ENCODE measurements at regions not wholly inside any gene's neighbourhood (a gene's known extent, or its start where the extent isn't known, plus 50 kb on each side); places are given as distances from the start of the nearest gene placed in this dataset.

DNA sequence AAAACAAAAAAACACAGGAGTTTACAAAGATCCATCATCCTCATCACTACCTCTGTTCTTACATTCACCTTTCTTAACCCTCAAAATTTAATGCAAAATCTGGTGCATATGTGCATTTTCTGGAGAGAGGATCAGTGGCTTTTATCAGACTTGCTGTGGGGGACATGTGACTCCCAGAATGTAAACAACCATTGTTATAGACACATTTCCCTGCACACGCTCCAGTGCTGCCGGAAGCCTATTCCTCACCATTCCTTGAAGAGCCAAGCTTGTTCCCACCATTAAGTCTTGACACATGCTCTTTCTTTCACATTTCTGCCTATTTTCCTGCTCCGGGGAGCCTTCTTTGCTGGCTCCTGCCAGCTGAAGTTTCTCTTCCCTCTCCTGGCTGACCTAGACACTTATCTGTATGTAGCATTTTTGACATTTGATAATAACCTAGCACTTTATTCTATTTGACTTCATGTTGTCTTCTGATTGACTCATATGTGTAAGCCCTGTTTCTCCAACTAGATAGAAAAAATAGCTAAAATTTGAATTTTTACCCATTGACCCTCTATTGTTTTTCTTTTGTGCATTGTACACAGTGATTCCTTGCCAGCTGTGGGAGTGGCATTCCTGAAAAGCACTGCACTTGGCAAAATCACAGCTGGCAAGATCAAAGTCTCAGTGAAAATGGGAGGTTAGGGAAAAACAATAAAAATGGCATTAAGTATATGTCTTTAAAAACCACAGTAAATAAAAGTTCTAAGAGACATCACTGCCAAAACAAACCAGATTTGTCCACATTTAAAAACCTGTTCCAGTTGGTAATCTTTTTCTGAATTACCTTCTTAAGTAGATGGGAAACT lies 76.8 kb upstream of the CIBAR2 start:
- DNase-seq: no peak

DNA sequence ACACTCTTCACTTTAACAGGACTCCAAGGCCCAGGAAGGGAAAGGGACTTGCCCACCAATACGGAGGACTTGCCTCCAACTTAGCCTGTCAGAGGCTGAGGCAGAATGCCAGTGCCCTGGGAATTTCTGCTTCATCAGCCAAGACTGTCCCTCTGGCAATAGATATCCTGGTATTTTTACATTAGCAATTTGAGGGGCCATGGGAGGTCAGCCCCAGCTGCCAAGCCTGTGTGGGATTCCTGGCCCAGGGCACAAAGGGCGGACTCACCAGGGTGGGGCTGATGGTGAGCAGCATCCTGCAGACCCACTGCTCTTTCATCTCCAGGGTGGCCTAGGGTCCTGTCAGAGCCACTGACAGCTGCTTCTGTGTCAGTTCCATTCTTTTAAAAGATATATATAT lies 78.3 kb upstream of the CIBAR2 start:
- DNase-seq: no peak

- DNase-seq: no peak
These were observed 79.2 kb upstream of the CIBAR2 start for GRCh38 chr16:85191341-85191965.

DNA sequence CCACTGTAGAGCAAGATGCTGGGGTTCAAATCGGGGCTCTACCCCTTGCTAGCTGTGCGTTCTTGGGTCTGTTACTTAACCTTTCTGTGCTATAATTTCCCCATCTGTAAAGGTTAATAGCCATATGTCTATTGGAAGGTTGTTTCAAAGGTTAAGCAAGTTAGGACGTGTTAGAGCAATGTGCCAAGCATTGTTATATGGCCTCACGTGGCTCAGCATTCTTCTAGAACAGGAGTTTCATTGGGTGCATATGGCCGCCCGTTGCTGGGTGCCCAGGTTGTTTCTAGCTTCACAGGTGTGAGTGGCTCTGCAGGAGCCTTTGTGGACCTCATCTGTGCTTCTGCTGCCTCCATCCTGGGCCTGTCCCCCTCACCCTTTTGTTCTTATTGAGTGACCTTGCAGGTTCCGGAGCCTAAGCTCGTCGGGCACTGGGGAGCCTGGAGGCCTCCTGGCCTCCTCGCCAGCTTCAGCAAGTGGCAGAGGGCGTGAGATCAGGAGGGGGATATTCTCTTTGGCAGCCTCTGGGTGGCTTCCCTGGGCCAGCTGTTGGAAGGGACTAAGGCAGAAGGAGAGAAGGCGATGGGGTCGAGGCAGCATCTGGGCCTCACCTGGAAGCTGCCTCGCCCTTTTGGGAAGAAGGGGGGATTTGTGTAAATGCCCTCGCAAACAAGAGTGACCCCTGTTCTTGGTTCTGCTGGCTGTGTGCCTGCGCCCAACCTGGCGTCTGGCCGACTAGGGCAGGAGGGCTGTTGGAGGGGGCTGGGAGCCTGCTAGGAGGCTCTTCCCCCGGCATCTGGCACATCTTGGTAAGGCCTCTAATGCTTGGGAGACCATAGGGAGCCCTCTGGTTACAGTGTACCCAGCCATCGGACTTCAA lies 80.2 kb upstream of the CIBAR2 start:
- DNase-seq: no peak

GRCh38 chr16:85193115-85193493 lies 80.8 kb upstream of the CIBAR2 start:
- no peak for DNase-seq

DNA sequence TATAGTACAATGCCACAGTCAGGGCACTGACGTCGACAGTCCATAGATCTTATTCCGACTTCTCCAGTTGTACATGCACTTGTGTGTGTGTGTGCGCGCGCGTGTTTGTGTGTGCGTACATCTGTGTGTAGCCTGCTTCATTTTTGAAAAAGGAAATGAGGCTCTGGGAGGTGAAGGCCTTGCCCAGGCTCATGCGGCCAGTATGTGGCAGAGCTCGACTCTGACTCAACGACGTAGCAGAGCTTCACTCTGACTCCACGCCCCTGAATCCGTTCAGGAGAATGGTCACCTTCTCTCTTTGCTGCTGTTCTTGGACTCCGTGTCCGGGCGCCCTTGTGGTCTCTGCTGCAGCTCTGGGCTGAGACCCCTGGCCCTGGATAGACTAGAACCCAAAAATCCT lies 81.6 kb upstream of the CIBAR2 start:
- DNase-seq: no peak

GRCh38 chr16:85194307-85195270 lies 82.3 kb upstream of the CIBAR2 start:
- DNase-seq: no peak

DNA sequence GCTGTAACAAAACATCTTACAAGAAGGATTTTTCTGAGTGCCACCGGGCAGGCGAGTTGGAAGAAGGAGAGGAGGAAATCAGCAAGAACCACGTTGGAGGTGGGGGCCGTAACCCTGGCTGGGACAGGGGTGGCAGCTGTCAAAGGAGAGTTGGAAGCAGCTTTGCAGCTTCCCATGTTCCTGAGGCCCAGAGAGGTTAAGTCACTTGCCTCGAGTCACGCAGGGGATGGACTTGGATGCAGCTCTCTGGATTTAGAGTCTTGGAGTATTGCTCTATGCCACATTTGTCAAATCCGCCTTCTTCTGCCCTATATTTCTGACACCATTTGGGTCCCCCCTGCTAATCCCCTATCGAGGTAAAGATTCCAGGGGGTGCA lies 83.0 kb upstream of the CIBAR2 start:
- no peak for DNase-seq

- no peak for DNase-seq
These were observed 83.9 kb upstream of the CIBAR2 start for GRCh38 chr16:85195900-85196772.

DNA sequence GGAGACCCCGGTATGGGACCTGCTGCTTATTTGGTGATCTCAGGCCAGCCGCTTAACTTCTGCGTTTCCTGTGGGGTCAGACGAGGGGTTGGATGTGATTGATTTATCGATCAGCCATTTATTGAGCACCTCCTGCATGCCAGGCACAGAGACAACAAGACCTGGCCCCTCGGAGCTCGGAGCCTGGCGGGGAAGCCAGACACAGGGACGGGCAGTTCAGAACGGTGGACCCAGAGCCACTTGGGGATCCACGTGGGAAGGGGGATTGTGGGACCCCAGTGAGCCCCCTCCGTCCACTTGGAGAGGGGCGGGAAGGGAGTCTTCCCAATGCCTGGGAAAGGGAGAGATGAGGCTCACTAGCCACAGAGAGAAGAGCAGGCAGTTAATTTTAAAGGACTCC lies 84.7 kb upstream of the CIBAR2 start:
- DNase-seq: no peak

- DNase-seq: no peak
These were observed 85.6 kb upstream of the CIBAR2 start for GRCh38 chr16:85197611-85198566.

- no peak for DNase-seq
These were observed 86.9 kb upstream of the CIBAR2 start for GRCh38 chr16:85199069-85199725.

GRCh38 chr16:85199880-85200279 lies 87.6 kb upstream of the CIBAR2 start:
- no peak for DNase-seq

GRCh38 chr16:85200471-85201278 lies 88.4 kb upstream of the CIBAR2 start:
- no peak for DNase-seq

DNA sequence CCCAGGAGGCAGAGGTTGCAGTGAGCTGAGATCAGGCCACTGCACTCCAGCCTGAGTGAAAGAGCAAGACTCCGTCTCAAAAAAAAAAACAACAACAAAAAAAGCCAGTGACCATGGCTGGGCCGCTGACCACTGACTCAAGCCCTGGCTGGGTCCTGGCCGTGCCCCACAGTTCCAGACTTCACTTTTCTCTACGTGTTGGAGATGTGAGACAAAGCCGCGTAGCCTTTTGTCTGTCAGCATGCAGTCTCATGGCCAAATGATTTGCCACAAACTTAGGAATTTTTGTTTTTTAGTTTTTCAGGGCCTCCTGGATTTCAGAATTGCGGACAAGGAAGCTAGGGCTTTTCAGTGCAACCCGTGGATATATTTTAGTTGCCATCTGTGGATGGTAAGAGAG lies 89.3 kb upstream of the CIBAR2 start:
- no peak for DNase-seq

GRCh38 chr16:85202051-85202601 lies 89.9 kb upstream of the CIBAR2 start:
- no peak for DNase-seq

DNA sequence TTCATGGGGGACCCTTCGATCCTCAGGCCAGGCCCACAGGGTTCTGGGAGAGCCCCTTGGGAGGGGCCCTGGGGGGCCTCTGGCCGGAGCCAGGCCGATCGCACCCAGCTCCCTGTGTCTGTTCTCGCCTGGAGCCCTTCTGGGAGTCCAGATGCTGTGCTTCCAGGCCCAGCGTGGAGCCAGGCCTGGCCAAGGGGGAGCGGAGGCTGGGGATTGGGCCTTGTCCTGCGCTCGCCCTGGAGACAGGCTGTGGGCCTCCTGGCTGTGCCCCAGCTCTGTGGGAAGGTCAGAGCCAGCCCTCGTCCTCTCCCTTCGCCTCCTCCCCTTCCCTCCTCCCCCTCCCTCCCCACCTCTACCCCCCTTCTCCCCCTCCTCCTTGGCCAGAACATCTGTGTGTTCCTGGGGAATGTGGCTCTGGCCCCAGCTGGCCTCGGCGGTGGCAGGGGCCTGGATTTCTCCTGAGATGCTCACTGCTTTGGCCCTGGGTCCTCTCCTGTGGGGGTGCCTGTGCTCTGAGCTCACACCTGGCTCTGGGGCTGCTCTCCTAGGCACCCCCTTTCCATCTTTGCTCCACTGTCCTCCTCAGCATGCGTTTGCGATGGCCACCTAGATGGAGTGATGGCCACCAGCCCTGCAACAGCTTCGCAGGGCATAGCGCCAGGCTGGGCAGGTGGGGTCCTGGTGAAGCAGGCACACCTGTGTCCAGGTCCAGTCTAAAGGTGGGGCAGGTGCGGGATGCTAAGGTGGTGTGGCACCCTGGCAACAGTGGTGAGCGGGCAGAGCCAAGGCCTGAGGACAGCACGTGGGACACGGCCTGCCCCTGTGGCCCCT lies 90.6 kb upstream of the CIBAR2 start:
- DNase-seq: no peak

- no peak for DNase-seq
These were observed 91.2 kb upstream of the CIBAR2 start for GRCh38 chr16:85203462-85203813.

Data from GOT3 (cell line).